IPS-11a (cell line): ENCODE measurements at regions not wholly inside any gene's neighbourhood (a gene's known extent, or its start where the extent isn't known, plus 50 kb on each side); places are given as distances from the start of the nearest gene placed in this dataset.
"Not testable (repeated sequence)": the region's sequence is repeated elsewhere in the genome, so short reads cannot be mapped to it uniquely, and the experiment has no call there.

Source experiments
- H3K4me3 ChIP-seq: one replicate; pipeline ENCODE4 v1.5.1; 2013; ENCODE audit warnings: low read depth, low read length, control low read depth

DNA sequence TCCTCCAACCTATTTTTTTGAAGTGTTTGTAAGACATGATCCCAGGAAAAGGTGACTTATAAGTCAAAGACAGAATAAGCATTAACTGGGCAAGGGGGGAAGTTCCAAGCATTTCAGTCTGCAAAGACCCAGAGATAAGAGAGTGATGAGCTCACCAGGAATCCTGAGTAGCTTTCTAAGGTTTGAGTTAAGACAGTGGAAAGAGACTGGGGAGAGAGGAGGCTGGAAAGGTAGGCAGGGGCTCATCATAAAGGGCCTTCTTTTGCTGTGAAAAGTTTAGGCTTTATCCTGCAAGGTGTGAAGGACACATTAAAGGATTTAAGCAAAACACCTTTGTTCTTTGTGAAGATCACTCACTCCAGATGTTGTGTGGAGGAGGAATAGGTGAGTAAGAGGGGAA, 438.8 kb downstream of the CHL1 start:
- no peak overlapping the region for H3K4me3 ChIP-seq

DNA sequence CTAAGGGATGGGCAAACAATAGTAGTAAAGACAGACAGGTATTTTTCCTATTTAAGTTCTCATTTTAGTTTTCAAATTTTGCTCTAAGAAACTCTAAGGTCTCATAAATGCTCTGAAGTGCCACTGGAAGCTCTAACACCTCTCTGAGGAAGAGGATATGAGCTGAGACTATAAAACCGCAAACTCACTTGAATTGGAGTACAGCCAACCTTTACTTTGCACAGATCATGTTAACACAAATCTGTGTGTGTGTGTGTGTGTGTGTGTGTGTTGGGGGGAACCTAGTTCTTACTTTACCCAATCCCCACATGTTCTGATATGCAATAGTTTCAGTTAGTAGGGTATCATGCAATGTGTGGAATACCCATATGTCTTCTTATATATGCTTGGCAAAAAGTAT, 446.8 kb downstream of the CHL1 start:
- no peak overlapping the region for H3K4me3 ChIP-seq

DNA sequence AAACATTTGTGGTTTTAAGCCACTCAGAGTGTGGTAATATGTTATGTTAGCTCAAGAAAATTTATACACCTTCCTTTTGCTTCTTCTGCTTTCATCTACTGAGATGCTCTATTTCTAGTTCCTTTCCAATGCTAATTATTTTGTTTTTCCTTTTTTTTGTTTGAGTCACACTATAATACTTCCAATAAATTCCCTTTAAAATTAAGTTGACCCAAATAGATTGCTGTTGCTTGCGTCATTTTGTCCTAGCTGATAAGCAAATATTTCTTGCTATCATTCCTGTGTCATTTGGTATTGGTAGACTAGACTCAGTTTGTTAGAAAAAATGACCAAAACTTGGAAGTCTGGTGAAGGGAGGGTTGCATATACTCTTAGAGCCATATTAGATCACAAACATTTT, 437.0 kb upstream of the CNTN6 start:
- no peak overlapping the region for H3K4me3 ChIP-seq

GRCh38 chr3:661356-661755, 431.5 kb upstream of the CNTN6 start:
- H3K4me3 ChIP-seq: no peak overlapping the region

DNA sequence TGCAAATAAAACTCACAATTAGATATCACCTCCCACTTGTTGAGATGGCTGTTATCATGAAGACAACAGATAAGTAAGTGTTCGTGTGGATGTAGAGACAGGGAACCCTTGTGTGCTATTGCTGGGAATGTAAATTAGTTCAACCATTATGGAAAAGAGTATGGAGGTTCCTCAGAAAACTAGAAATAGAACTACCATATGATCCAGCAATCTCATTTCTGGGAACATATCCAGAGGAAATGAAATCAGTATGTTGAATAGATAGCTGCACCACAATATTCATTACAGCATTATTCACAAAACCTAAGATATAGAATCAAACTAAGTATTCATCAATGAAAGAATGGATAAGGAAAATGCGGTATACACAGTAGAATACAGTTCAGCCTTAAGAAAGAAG, 418.7 kb upstream of the CNTN6 start:
- H3K4me3 ChIP-seq: no peak overlapping the region

DNA sequence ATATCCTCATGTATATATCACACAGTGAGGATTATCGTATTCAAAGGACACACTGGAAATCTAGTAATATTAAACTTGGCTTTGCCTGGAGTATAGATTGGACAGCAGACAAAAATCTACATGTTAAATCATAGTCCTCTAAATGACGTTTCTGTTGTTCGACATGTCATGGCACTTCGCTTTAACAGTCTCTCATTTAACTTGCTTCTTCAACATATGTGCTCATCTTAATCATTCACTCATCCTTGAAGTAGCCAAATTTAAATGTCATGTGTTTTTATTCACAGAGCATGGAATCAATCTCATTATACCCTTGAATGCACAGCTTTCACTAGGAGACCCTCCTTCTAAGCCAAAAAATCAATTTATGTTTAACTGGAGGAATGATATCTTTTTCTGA, 417.0 kb upstream of the CNTN6 start:
- H3K4me3 ChIP-seq: no peak overlapping the region

GRCh38 chr3:683770-684169, 409.1 kb upstream of the CNTN6 start:
- H3K4me3 ChIP-seq: no peak overlapping the region

DNA sequence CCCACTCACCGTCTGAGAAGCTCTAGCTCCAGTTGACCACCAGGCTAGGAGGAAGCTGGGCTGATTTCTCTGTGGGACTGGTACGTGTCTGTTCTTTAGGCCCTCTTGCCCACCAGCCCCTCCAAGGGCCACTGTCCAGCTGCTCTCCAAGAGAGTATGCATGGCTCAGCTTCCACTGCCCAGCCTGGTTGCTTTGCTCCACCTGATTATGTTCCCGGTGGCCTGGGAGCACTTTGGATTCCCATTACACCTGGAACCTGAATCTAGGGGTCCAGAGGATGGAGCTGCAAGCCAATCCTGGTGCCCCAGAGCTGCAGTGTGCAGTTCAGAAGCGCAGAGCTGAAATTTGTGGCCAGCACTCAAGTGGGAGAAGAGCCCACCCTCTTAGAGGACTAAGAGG, 402.1 kb upstream of the CNTN6 start:
- H3K4me3 ChIP-seq: no peak overlapping the region

- no peak overlapping the region for H3K4me3 ChIP-seq
These were observed 392.3 kb upstream of the CNTN6 start for GRCh38 chr3:700514-700913.

- no peak overlapping the region for H3K4me3 ChIP-seq
These were observed 385.8 kb upstream of the CNTN6 start for GRCh38 chr3:707041-707440.

DNA sequence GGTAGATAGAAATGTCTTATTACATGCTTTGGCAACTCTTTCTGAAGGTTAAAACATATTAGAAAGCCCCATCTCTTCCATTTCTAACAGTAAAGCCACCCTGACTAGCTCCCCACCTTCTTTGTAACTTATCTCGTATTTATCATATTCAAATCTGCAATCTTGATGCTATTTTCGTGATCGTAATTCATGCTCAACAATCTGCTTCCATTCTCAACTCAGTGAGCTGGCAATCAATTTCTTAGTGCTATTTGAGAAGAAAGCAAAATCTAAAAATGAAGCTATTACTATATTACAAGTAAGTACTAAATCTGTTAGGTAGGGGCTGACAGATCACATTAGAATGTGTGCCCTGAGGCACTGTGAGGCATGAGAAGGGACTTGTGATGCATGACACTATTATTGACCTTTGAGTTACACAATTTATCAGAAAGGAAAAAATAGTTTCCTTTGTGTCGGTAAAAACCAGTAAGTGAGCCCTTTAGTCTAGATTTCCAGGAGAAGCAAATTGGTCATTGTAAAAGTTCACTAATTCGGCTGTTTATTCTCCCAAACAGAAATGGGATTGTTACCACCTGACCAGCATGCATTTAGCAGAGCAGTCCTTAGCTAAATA, 379.7 kb upstream of the CNTN6 start:
- H3K4me3 ChIP-seq: no peak overlapping the region

- no peak overlapping the region for H3K4me3 ChIP-seq
These were observed 378.7 kb upstream of the CNTN6 start for GRCh38 chr3:713947-714620.

GRCh38 chr3:721086-721485, 371.7 kb upstream of the CNTN6 start:
- H3K4me3 ChIP-seq: no peak overlapping the region

DNA sequence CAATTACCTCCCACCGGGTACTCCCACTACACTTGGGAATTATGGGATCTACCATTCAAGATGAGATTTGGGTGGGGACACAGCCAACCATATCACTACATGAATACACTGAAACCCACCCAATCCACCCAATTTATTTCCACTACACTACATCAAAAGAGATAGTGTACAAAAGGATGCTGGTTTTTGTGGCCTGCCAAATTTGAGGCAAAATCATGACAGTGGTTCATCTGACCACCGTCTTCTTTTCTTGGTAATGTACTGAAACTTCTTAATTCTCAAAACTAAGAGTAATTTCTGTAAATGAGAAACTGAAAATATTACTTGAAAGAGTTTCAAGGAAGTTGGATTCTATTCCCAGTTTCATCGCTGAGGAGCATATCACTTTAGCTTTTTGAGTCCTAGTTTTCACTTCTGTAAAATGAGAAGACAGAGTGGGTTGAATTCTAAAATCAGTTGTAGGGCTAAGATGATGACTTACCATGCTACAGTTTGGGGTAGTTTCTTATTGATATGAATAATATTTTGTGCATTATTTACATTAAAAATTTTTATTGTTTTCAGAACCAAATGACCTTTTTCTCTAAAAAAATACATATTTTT, 360.4 kb upstream of the CNTN6 start:
- H3K4me3 ChIP-seq: no peak overlapping the region

DNA sequence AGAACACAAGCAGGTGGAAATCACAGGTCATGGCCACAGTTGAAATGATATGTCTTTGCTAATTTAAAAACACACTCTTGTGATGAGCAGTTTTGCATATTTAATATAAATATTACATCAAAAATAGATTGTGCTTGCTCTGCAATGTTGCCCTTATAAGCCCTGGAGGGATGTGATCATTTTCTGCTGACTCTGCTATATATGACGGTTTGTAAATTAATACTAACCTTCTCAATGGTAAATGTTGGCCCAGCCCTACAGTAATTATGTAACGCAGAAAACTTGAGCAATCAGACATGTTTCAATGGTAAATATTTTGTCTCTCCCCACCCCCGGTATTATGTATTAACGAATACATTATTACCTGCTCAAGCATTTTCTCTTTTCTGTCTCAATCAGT, 359.5 kb upstream of the CNTN6 start:
- H3K4me3 ChIP-seq: no peak overlapping the region

DNA sequence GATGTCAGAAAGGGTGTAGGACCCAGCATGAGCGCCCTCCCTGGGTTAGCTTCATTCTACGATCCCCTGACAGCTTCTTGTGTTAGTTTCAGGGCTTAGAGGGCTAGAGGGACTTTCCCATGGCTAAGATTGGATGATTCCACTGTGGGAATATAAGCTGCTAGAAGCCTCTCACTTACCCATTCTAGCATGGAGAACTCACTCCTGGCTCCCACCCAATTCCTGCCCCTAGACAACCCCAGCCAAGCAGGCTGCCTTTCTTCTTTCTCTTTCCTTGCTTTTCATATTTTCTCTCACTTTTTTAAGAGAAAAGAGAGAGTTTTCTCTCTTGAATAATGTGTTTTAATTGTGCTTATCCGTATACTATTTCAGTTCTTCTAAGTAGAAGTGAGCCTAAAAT, 335.1 kb upstream of the CNTN6 start:
- H3K4me3 ChIP-seq: no peak overlapping the region

GRCh38 chr3:759106-759505, 333.7 kb upstream of the CNTN6 start:
- H3K4me3 ChIP-seq: no peak overlapping the region

- H3K4me3 ChIP-seq: not testable (repeated sequence)
These were observed 319.4 kb upstream of the CNTN6 start for GRCh38 chr3:773433-773832.

GRCh38 chr3:775178-775880, 317.5 kb upstream of the CNTN6 start:
- no peak overlapping the region for H3K4me3 ChIP-seq

- no peak overlapping the region for H3K4me3 ChIP-seq
These were observed 312.3 kb upstream of the CNTN6 start for GRCh38 chr3:780505-780904.

DNA sequence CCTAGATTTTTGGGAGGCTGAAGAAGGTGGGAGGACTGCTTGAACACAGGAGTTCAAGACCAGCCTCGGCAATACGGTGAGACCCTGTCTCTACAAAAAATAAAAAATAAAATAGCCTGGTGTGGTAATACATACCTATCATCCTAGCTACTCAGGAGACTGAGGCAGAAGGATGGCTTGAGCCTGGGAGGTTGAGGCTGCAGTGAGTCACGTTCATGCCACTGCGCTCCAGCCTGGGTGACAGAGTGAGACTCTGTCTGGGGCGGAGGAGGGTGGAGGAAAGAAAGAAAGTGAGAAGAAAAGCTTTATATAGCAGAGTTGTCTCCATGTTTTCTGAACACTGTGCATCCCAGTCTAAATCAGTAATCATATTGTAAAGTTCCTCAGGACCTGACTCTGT, 301.4 kb upstream of the CNTN6 start:
- no peak overlapping the region for H3K4me3 ChIP-seq

GRCh38 chr3:792630-793029, 300.2 kb upstream of the CNTN6 start:
- no peak overlapping the region for H3K4me3 ChIP-seq
